Thoracic aorta (tissue), 2 donors: ENCODE measurements at regions not wholly inside any gene's neighbourhood (a gene's known extent, or its start where the extent isn't known, plus 50 kb on each side); places are given as distances from the start of the nearest gene placed in this dataset.

Experiments used
- ATAC-seq: fragments of 150-250 bp; one replicate; pipeline ENCODE4 v1.8.0; 2017; ENCODE audit warnings: low read depth; ENCODE audit not compliant: insufficient number of reproducible peaks, low FRiP score
- DNase-seq: peaks from one replicate; pipeline ENCODE4 v3.0.0-alpha.2; 2020; ENCODE audit warnings: low spot score
- H3K27ac ChIP-seq, 2 donors: fragments of 200-600 bp; sonication (generic); 1 replicate in 1 of 2; 2 replicates in 1 of 2; pipeline ENCODE4 v1.5.1; 2016; ENCODE audit warnings: mild to moderate bottlenecking in 2 of 2, moderate library complexity in 2 of 2
- H3K27me3 ChIP-seq: fragments of 200-600 bp; sonication (generic); replicated peaks from 2 replicates; pipeline ENCODE4 v1.6.0; 2016; ENCODE audit warnings: mild to moderate bottlenecking; ENCODE audit not compliant: insufficient read depth
- H3K36me3 ChIP-seq: fragments of 200-600 bp; sonication (generic); one replicate; pipeline ENCODE4 v1.5.1; 2016
- H3K4me1 ChIP-seq, 2 donors: fragments of 200-600 bp; sonication (generic); 1 replicate in 1 of 2; 2 replicates in 1 of 2; pipeline versions ENCODE4 v1.5.1 to v1.6.0; 2016; ENCODE audit warnings: low read depth in 2 of 2, mild to moderate bottlenecking in 1 of 2; ENCODE audit not compliant: control insufficient read depth in 1 of 2
- H3K4me3 ChIP-seq: fragments of 200-600 bp; sonication (generic); 2 replicates; pipeline ENCODE4 v1.5.1; 2016; ENCODE audit warnings: mild to moderate bottlenecking
- H3K9me3 ChIP-seq: fragments of 200-600 bp; sonication (generic); 2 replicates; pipeline ENCODE4 v1.5.1; 2016
- CTCF ChIP-seq: fragments of 200-600 bp; sonication (generic); IDR thresholded peaks from one replicate; pipeline ENCODE4 v1.5.1; 2019; ENCODE audit warnings: antibody characterized with exemption

DNA sequence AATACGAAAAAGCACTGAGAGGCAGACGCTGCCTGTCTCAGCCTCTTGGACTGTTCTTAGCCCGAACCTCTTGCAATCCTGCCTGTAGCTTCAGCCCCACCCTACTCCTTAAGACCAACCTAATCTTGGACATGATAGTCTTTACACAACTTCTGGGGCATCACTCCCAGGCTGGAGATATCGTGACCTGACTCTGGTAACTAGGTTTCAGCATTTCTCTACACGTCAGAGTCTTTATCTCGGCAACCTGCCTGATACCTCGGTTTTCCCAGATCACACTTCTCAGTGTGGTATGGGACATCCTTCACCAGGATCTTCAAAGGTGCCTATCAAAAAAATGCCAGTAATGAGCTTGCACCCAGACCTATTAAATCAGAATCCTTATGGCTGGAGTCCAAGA, 590.2 kb upstream of the KCNMB2 start:
- DNase-seq = no peak
- Histone ChIP-seq H3K4me1 (peaks cover 5 to 13% of the 10 kb centered on the region in 2 donors), H3K4me3 (no peak overlapping the region), H3K9me3 (no peaks in the 10 kb centered on the region), H3K27me3 (no peaks in the 10 kb centered on the region), H3K27ac (no peak overlapping the region), H3K36me3 (no peaks in the 10 kb centered on the region)
- no peak for TF ChIP-seq CTCF
- ATAC-seq = no peak

GRCh38 chr3:177946497-177946896, 589.7 kb upstream of the KCNMB2 start:
- H3K9me3 ChIP-seq = no peaks in the 10 kb centered on the region
- no peaks in the 10 kb centered on the region for H3K27me3 ChIP-seq
- H3K4me3 ChIP-seq = no peak overlapping the region
- no peak for DNase-seq
- H3K27ac ChIP-seq = no peak overlapping the region
- no peaks in the 10 kb centered on the region for H3K36me3 ChIP-seq
- ATAC-seq = no peak
- no peak for TF ChIP-seq CTCF
- peaks cover 5 to 13% of the 10 kb centered on the region in 2 donors for H3K4me1 ChIP-seq

DNA sequence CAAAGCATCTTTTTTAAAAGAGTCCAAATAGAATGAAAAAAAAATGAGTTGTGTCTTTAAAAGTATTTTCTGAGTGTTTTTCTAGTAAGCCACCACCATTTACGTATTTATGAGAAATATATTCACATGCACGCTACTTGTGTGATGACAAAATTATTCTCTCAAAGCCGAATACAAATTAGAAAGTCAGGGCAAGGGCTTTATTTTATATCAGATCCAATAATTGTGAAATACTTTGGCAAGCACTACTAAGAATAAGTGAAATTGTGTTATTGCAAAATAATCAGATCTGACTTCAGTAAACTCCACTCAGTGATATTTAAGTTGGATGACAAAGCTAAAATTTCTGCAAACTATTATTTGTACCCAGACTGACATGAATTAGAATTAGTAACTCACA, 589.3 kb upstream of the KCNMB2 start:
- TF ChIP-seq CTCF = no peak
- Histone ChIP-seq H3K36me3 (no peaks in the 10 kb centered on the region), H3K27ac (no peak overlapping the region), H3K4me1 (peaks cover 5 to 13% of the 10 kb centered on the region in 2 donors), H3K27me3 (no peaks in the 10 kb centered on the region), H3K4me3 (no peak overlapping the region), H3K9me3 (no peaks in the 10 kb centered on the region)
- DNase-seq (no peak), ATAC-seq (no peak)

- Histone ChIP-seq H3K4me1 (peaks cover 5 to 13% of the 10 kb centered on the region in 2 donors), H3K27ac (no peak overlapping the region), H3K4me3 (no peak overlapping the region), H3K27me3 (no peaks in the 10 kb centered on the region), H3K9me3 (no peaks in the 10 kb centered on the region), H3K36me3 (no peaks in the 10 kb centered on the region)
- ATAC-seq = no peak
- no peak for TF ChIP-seq CTCF
- DNase-seq = no peak
These were observed 588.3 kb upstream of the KCNMB2 start for GRCh38 chr3:177947901-177948300.

GRCh38 chr3:177948716-177949425, 587.4 kb upstream of the KCNMB2 start:
- Histone ChIP-seq H3K36me3 (no peaks in the 10 kb centered on the region), H3K27me3 (no peaks in the 10 kb centered on the region), H3K4me1 (peaks cover 5 to 13% of the 10 kb centered on the region in 2 donors), H3K4me3 (no peak overlapping the region), H3K27ac (no peak overlapping the region), H3K9me3 (no peaks in the 10 kb centered on the region)
- DNase-seq = no peak
- ATAC-seq = no peak
- TF ChIP-seq CTCF = no peak
